Endothelial cell of umbilical vein (primary cell): ENCODE measurements at regions not wholly inside any gene's neighbourhood (a gene's known extent, or its start where the extent isn't known, plus 50 kb on each side); places are given as distances from the start of the nearest gene placed in this dataset.

Source experiments
- BruUV-seq: library from RNA; stranded (reverse); fragments of 400-500 nt; replicated peaks from 2 replicates; lab custom pipeline; 2021; lab: Mats Ljungman, UMichigan
- CTCF ChIA-PET: fragments of 300-600, 350-600 bp; sonication (Branson Sonifier 250); formaldehyde crosslinking; loops from one replicate; lab custom pipeline; 2021; ENCODE audit warnings: antibody characterized with exemption, inconsistent platforms; lab: Charles Lee
- POLR2A ChIA-PET: fragments of 300-600, 350-600 bp; sonication (Branson Sonifier 250); formaldehyde crosslinking; loops from one replicate; lab custom pipeline; 2021; ENCODE audit warnings: antibody characterized with exemption, inconsistent platforms; lab: Charles Lee
- DNase-seq: peaks from one replicate; pipeline ENCODE4 v3.0.0-alpha.2; 2011; ENCODE audit warnings: low read depth, low spot score
- FAIRE-seq: peaks from 2 replicates; lab custom pipeline; 2011; peaks lifted over from hg19 to GRCh38; lab: Jason Lieb, UNC
- H2AFZ ChIP-seq: 2 replicates; pipeline ENCODE4 v1.6.0; 2012; ENCODE audit warnings: low read depth, low read length, control low read depth, inconsistent platforms
- H3K27ac ChIP-seq: 2 replicates; pipeline ENCODE4 v1.5.1; 2011; ENCODE audit warnings: low read depth, mild to moderate bottlenecking, control low read depth, low read length, moderate library complexity; ENCODE audit not compliant: insufficient read depth
- H3K27me3 ChIP-seq, 2 experiments: 2 replicates each; pipeline versions ENCODE4 v1.6.0 to v1.6.1; 2011; ENCODE audit warnings: low read length in 2 of 2, mixed read lengths in 1 of 2; ENCODE audit not compliant: control insufficient read depth in 2 of 2, insufficient read depth in 2 of 2
- H3K36me3 ChIP-seq, 2 experiments: 2 replicates in 1 of 2; 3 replicates in 1 of 2; pipeline ENCODE4 v1.5.1; 2011; ENCODE audit warnings: low read length in 2 of 2, mild to moderate bottlenecking in 1 of 2, moderate library complexity in 1 of 2; ENCODE audit not compliant: control insufficient read depth in 2 of 2, insufficient read depth in 2 of 2; ENCODE audit errors: extremely low read depth in 1 of 2
- H3K4me1 ChIP-seq: 3 replicates; pipeline ENCODE4 v1.5.1; 2011; ENCODE audit warnings: mild to moderate bottlenecking, low read length; ENCODE audit not compliant: control insufficient read depth, insufficient read depth; ENCODE audit errors: extremely low read depth
- H3K4me2 ChIP-seq: 2 replicates; pipeline ENCODE4 v1.6.1; 2011; ENCODE audit warnings: low read length, control low read depth, mixed read lengths; ENCODE audit not compliant: insufficient read depth
- H3K4me3 ChIP-seq, 3 experiments: fragments of 200-600 bp in 1 of 3; sonication (generic), shearing (Covaris generic) in 1 of 3; replicated peaks in 1 of 3; 2 replicates each; pipeline ENCODE4 v1.5.1; 2011 to 2016; ENCODE audit warnings: control low read depth in 3 of 3, low read length in 3 of 3, mild to moderate bottlenecking in 2 of 3, inconsistent platforms in 1 of 3, low read depth in 1 of 3, moderate library complexity in 1 of 3; ENCODE audit not compliant: insufficient read depth in 1 of 3
- H3K79me2 ChIP-seq: 2 replicates; pipeline ENCODE4 v1.6.0; 2012; ENCODE audit warnings: low read length, inconsistent platforms; ENCODE audit not compliant: control insufficient read depth, insufficient read depth
- H3K9ac ChIP-seq: replicated peaks from 2 replicates; pipeline ENCODE3; 2011; ENCODE audit warnings: low read length, control low read depth; ENCODE audit not compliant: insufficient read depth; ENCODE audit errors: extremely low read depth
- H3K9me1 ChIP-seq: replicated peaks from 3 replicates; pipeline ENCODE4 v1.6.0; 2011; ENCODE audit warnings: mild to moderate bottlenecking, low read length; ENCODE audit not compliant: control insufficient read depth, insufficient read depth; ENCODE audit errors: extremely low read depth
- H3K9me3 ChIP-seq: replicated peaks from 2 replicates; pipeline ENCODE4 v1.5.1; 2012; ENCODE audit warnings: low read length, inconsistent platforms; ENCODE audit not compliant: control insufficient read depth, insufficient read depth
- H4K20me1 ChIP-seq: replicated peaks from 2 replicates; pipeline ENCODE3; 2011; ENCODE audit warnings: mild to moderate bottlenecking, low read length; ENCODE audit not compliant: control insufficient read depth, insufficient read depth; ENCODE audit errors: extremely low read depth
- CTCF ChIP-seq, 2 donors: IDR thresholded peaks; 1 replicate in 1 of 2; 2 replicates in 1 of 2; pipeline ENCODE4 v1.5.1; 2011; ENCODE audit warnings: low read length in 2 of 2, mild to moderate bottlenecking in 2 of 2, moderate library complexity in 2 of 2, control low read depth in 1 of 2, inconsistent platforms in 1 of 2, low read depth in 1 of 2; ENCODE audit not compliant: insufficient read depth in 1 of 2; ENCODE audit errors: extremely low read depth in 1 of 2
- FOS ChIP-seq: IDR thresholded peaks from 2 replicates; pipeline ENCODE4 v1.6.1; 2011; ENCODE audit warnings: mild to moderate bottlenecking, low read length, moderate library complexity, borderline replicate concordance; ENCODE audit not compliant: insufficient read depth
- GATA2 ChIP-seq: IDR thresholded peaks from 2 replicates; pipeline ENCODE4 v1.7.0; 2011; ENCODE audit warnings: low read depth, mild to moderate bottlenecking, moderate library complexity, mixed read lengths, low read length; ENCODE audit not compliant: insufficient read length, insufficient read depth
- MAX ChIP-seq: IDR thresholded peaks from 2 replicates; pipeline ENCODE4 v1.6.1; 2011; ENCODE audit not compliant: insufficient read depth, insufficient read length
- MYC ChIP-seq: IDR thresholded peaks from one replicate; pipeline ENCODE4 v1.6.1; 2011; ENCODE audit warnings: mild to moderate bottlenecking, low read depth, low read length
- POLR2A ChIP-seq: IDR thresholded peaks from 2 replicates; pipeline ENCODE4 v1.6.1; 2012; ENCODE audit warnings: low read depth, mild to moderate bottlenecking, control low read depth, low read length
- dilution Hi-C: fragments of 300-500 bp; cut with MboI; formaldehyde crosslinking; loops from one replicate; pipeline ENCODE4 v1.15.0; 2019; ENCODE audit warnings: low sequenced_read_pairs; ENCODE audit not compliant: extremely low pct_ligation_motif_present
- intact Hi-C: fragments of 100-400 bp; cut with micrococcal nuclease; formaldehyde crosslinking; loops from one replicate; pipeline ENCODE4 v1.10.0; 2022

- POLR2A ChIA-PET = no interaction called here
- H3K36me3 ChIP-seq = no peaks in the 10 kb centered on the region
- H3K4me1 ChIP-seq = no peaks in the 10 kb centered on the region
- no peak for DNase-seq
- no peak for FAIRE-seq
- no peak for TF ChIP-seq FOS
- no peak for TF ChIP-seq CTCF (IDR thresholded peaks at IDR 0.05; ENCODE audit: extremely low read depth in 1 of 2, insufficient read depth in 1 of 2, low read depth in 1 of 2, low read length in 2 of 2)
- CTCF ChIA-PET = interaction anchor here (0.8 kb wide), 1 partner anchor 9 kb away, joined by 3 read pairs; no protein-coding TSS in a partner anchor
- dilution Hi-C loops (no loop called here), intact Hi-C loops (no loop called here)
- no peak overlapping the region for H3K27ac ChIP-seq
- peaks cover 2 to 6% of the 10 kb centered on the region in 2 experiments for H3K27me3 ChIP-seq
- H3K79me2 ChIP-seq = no peaks in the 10 kb centered on the region
- H2AFZ ChIP-seq = no peak overlapping the region
- no TSS peak for BruUV-seq
- no peak overlapping the region for H3K4me2 ChIP-seq
- H4K20me1 ChIP-seq = no peaks in the 10 kb centered on the region
- H3K9me1 ChIP-seq = no peaks in the 10 kb centered on the region
- H3K9ac ChIP-seq = no peak overlapping the region
- H3K9me3 ChIP-seq = no peaks in the 10 kb centered on the region
- no peak overlapping the region for H3K4me3 ChIP-seq
These were observed 211.2 kb upstream of the CTAGE1 start for GRCh38 chr18:22628795-22629510.

DNA sequence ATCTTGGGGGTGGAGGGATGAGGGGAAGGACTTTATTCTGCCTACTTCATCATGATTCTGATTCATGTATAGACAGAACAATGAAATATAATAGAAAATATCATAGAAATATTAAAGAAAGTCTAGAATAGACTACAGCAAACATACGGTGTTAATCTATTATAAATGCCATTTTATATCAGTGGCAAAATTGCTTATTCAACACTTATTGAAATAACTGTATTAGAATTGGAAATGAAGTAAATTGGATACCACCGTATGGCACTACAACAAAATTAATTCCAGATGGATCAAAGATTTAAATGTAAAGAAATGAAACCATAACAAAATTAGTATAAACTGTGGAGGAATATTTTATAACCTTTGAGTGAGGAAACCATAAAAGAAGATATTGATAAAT lies 213.3 kb upstream of the CTAGE1 start:
- DNase-seq (no peak), FAIRE-seq (no peak)
- Histone ChIP-seq H3K9me1 (no peaks in the 10 kb centered on the region), H3K4me2 (no peak overlapping the region), H3K9me3 (no peaks in the 10 kb centered on the region), H3K36me3 (no peaks in the 10 kb centered on the region), H4K20me1 (no peaks in the 10 kb centered on the region), H3K27me3 (peaks cover 0 to 3% of the 10 kb centered on the region in 2 experiments), H3K27ac (no peak overlapping the region), H3K4me3 (no peak overlapping the region), H3K79me2 (no peaks in the 10 kb centered on the region), H3K4me1 (no peaks in the 10 kb centered on the region), H3K9ac (no peak overlapping the region), H2AFZ (no peak overlapping the region)
- dilution Hi-C loops = no loop called here
- no TSS peak for BruUV-seq
- POLR2A ChIA-PET = no interaction called here
- CTCF ChIA-PET = no interaction called here
- no peak for TF ChIP-seq CTCF (IDR thresholded peaks at IDR 0.05; ENCODE audit: extremely low read depth in 1 of 2, insufficient read depth in 1 of 2, low read depth in 1 of 2, low read length in 2 of 2)
- TF ChIP-seq MAX = no peak
- no peak for TF ChIP-seq POLR2A
- no peak for TF ChIP-seq MYC
- TF ChIP-seq GATA2 = no peak
- intact Hi-C loops = no loop called here
